GM12873 (cell line): ENCODE measurements at regions not wholly inside any gene's neighbourhood (a gene's known extent, or its start where the extent isn't known, plus 50 kb on each side); places are given as distances from the start of the nearest gene placed in this dataset.

ENCODE experiments used
- CTCF ChIP-seq: IDR thresholded peaks from 2 replicates; pipeline ENCODE4 v1.5.1; 2012; ENCODE audit warnings: low read depth, mild to moderate bottlenecking, moderate library complexity, low read length, control low read depth; ENCODE audit not compliant: insufficient read depth; ENCODE audit errors: missing control alignments

GRCh38 chr7:91494450-91494849 lies 230.2 kb downstream of the FZD1 start:
- TF ChIP-seq CTCF = no peak

GRCh38 chr7:91496251-91496820 lies 232.1 kb downstream of the FZD1 start:
- TF ChIP-seq CTCF = no peak

GRCh38 chr7:91503934-91504555 lies 239.8 kb downstream of the FZD1 start:
- TF ChIP-seq CTCF = no peak

- TF ChIP-seq CTCF = no peak
Measured at GRCh38 chr7:91504919-91505318, 240.7 kb downstream of the FZD1 start.

GRCh38 chr7:91512958-91513357 lies 248.7 kb downstream of the FZD1 start:
- TF ChIP-seq CTCF = no peak

- no peak for TF ChIP-seq CTCF
Measured at GRCh38 chr7:91514591-91514990, 250.4 kb downstream of the FZD1 start.

- no peak for TF ChIP-seq CTCF
Measured at GRCh38 chr7:91515961-91516360, 251.7 kb downstream of the FZD1 start.
